ENCODE measurements at regions not wholly inside any gene's neighbourhood (a gene's known extent, or its start where the extent isn't known, plus 50 kb on each side); places are given as distances from the start of the nearest gene placed in this dataset.

- DNase-seq (ENCODE audit: low spot score): no peak
Observed at GRCh38 chr20:48358176-48359054, 469.4 kb downstream of the PREX1 start.

GRCh38 chr20:48357714-48358113 is 470.1 kb downstream of the PREX1 start:
- DNase-seq (ENCODE audit: low spot score): no peak

- no peak for DNase-seq (ENCODE audit: low spot score)
Observed at GRCh38 chr20:48354903-48355302, 472.9 kb downstream of the PREX1 start.

- no peak for DNase-seq (ENCODE audit: low spot score)
Observed at GRCh38 chr20:48354320-48354876, 473.4 kb downstream of the PREX1 start.

- DNase-seq (ENCODE audit: low spot score): no peak
Observed at GRCh38 chr20:48352628-48353027, 475.2 kb downstream of the PREX1 start.

GRCh38 chr20:48352042-48352441 is 475.8 kb downstream of the PREX1 start:
- DNase-seq (ENCODE audit: low spot score): no peak

- no peak for DNase-seq (ENCODE audit: low spot score)
Observed at GRCh38 chr20:48350313-48350988, 477.3 kb downstream of the PREX1 start.

- no peak for DNase-seq (ENCODE audit: low spot score)
Observed at GRCh38 chr20:48349656-48350055, 478.1 kb downstream of the PREX1 start.

GRCh38 chr20:48348022-48348421 is 479.8 kb downstream of the PREX1 start:
- no peak for DNase-seq (ENCODE audit: low spot score)

GRCh38 chr20:48342822-48343513 is 484.8 kb downstream of the PREX1 start:
- no peak for DNase-seq (ENCODE audit: low spot score)

GRCh38 chr20:48340883-48341281 is 486.9 kb downstream of the PREX1 start:
- DNase-seq (ENCODE audit: low spot score): no peak

- DNase-seq (ENCODE audit: low spot score): no peak
Observed at GRCh38 chr20:48339986-48340882, 487.6 kb downstream of the PREX1 start.

- DNase-seq (ENCODE audit: low spot score): no peak
Observed at GRCh38 chr20:48339190-48339985, 488.4 kb downstream of the PREX1 start.

GRCh38 chr20:48338717-48339116 is 489.1 kb downstream of the PREX1 start:
- DNase-seq (ENCODE audit: low spot score): no peak

GRCh38 chr20:48336597-48336996 is 491.2 kb downstream of the PREX1 start:
- DNase-seq (ENCODE audit: low spot score): no peak

GRCh38 chr20:48335308-48336050 is 492.3 kb downstream of the PREX1 start:
- DNase-seq (ENCODE audit: low spot score): no peak

- DNase-seq (ENCODE audit: low spot score): no peak
Observed at GRCh38 chr20:48333707-48334106, 494.1 kb downstream of the PREX1 start.

GRCh38 chr20:48332555-48332954 is 495.2 kb downstream of the PREX1 start:
- DNase-seq (ENCODE audit: low spot score): no peak

- no peak for DNase-seq (ENCODE audit: low spot score)
Observed at GRCh38 chr20:48331518-48332286, 496.1 kb downstream of the PREX1 start.

All from mucosa of gallbladder (tissue), 1 donor.